ENCODE measurements at regions not wholly inside any gene's neighbourhood (a gene's known extent, or its start where the extent isn't known, plus 50 kb on each side); places are given as distances from the start of the nearest gene placed in this dataset.

- no peak for DNase-seq
Observed at GRCh38 chr1:216794586-216794985, 71.4 kb upstream of the ESRRG start.

DNA sequence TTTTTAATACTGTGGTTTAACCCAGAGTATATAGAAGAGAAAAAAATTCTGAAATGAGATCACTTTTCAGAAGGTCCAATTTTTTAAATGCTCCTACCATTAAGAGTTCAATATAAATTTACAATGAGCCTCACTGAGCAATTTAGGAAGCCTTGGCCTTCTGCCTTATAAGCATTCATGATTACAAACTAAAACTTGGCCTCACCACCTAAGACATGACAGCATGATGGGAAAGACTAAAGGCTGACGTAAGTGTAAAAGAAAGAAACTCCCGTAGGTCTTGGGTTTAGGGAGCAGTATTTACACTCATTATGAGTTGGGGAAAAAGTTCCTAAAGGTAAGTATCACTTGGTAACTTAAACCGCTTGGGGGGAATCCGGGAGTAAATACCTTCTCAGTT is 70.7 kb upstream of the ESRRG start:
- no peak for DNase-seq

- no peak for DNase-seq
Observed at GRCh38 chr1:216793303-216793702, 70.1 kb upstream of the ESRRG start.

GRCh38 chr1:216788671-216789070 is 65.4 kb upstream of the ESRRG start:
- DNase-seq, result no peak

- no peak for DNase-seq
Observed at GRCh38 chr1:216785737-216786136, 62.5 kb upstream of the ESRRG start.

DNA sequence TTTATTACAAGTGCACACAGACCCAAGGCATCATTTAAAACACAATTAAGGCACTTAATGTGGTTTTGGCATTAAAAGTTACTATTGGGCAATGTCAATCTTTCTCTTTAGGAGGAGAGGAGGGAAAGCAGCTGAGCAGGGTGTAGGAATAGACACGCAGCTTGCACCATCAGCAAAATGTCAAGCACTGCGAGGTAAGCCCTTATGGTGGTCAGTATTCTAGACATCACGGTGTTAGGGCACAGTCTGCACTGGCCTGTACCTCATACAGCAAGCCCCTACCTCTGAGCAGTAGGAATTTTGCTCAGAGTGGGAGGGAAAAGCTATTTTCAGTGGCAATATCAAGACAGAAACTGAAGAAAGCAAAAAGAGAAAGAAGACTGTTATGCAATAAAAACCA is 62.0 kb upstream of the ESRRG start:
- DNase-seq, result no peak

GRCh38 chr1:216779686-216780085 is 56.5 kb upstream of the ESRRG start:
- DNase-seq, result no peak

DNA sequence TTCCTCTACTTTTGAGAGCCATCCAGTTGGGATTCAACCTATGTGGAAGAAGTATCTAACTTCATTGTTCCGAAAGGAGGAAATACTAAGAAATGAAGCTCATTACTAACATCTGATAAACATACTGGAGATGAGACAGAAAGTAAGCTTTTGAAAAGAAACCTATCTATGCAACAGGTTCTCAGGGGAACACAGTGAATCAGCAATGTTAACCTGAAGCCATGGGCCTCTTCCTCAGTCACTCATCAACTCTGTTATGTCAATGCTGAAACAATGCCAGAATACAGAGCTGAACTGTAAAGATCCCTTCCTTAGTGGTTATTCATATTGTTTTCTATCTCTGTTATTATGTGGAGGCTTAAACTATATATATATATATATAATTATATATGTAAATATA is 55.5 kb upstream of the ESRRG start:
- no peak for DNase-seq

DNA sequence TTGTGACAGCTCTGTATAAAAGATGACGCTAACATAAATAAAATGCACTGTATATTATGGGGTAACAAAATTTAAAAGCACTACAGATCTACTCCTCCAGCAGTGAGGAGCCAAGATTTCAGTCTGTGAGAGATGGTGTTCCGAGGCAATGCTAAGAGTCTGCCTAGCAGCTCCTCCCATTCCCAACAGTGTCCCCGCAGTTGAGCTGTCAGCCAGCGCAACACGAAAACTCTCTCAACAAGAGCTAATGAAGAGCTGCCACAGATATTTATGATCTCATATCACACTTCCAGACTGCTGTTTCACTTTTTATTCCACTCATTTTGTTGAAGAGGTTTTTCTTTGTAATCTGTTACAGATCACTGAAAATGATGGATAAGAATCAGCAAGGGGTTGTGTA is 53.9 kb upstream of the ESRRG start:
- no peak for DNase-seq
